ENCODE measurements at regions not wholly inside any gene's neighbourhood (a gene's known extent, or its start where the extent isn't known, plus 50 kb on each side); places are given as distances from the start of the nearest gene placed in this dataset.

GRCh38 chr7:145331076-145331475, 495.2 kb upstream of the TPK1 start:
- Histone ChIP-seq H3K27me3 (ENCODE audit: insufficient read depth, low read depth, low read length) (no peaks in the 10 kb centered on the region), H3K79me2 (replicated peaks; ENCODE audit: insufficient read depth, low read length) (no peaks in the 10 kb centered on the region), H4K20me1 (ENCODE audit: insufficient read depth) (no peaks in the 10 kb centered on the region), H3K27ac (ENCODE audit: low read length) (no peak overlapping the region), H3K36me3 (ENCODE audit: insufficient read depth, low read length) (no peaks in the 10 kb centered on the region), H3K9me2 (ENCODE audit: insufficient read depth, low read length) (no peaks in the 10 kb centered on the region), H3K9me3 (ENCODE audit: low read length) (no peaks in the 10 kb centered on the region), H3F3A (ENCODE audit: insufficient read depth, low read length, poor library complexity, severe bottlenecking) (no peaks in the 10 kb centered on the region), H3K4me2 (ENCODE audit: low read length) (no peak overlapping the region), H3K4me3 (ENCODE audit: low read length) (no peak overlapping the region), H2AFZ (ENCODE audit: low read depth, low read length) (no peak overlapping the region), H3K9ac (ENCODE audit: low read length) (no peak overlapping the region)
- TF ChIP-seq MXI1 (conservative IDR thresholded peaks at IDR 0.05; ENCODE audit: poor library complexity, severe bottlenecking) (no peak), POLR2AphosphoS5 (IDR thresholded peaks at IDR 0.05) (no peak), CTCF (IDR thresholded peaks at IDR 0.05; ENCODE audit: poor library complexity, severe bottlenecking) (no peak), EP300 (conservative IDR thresholded peaks at IDR 0.05; ENCODE audit: poor library complexity, severe bottlenecking) (no peak), SMC3 (conservative IDR thresholded peaks at IDR 0.05; ENCODE audit: poor library complexity) (no peak), TAF1 (IDR thresholded peaks at IDR 0.05; ENCODE audit: low read depth) (no peak), RAD21 (conservative IDR thresholded peaks at IDR 0.05) (no peak), REST (IDR thresholded peaks at IDR 0.05; ENCODE audit: borderline replicate concordance) (no peak), EZH2 (IDR thresholded peaks at IDR 0.05; ENCODE audit: borderline replicate concordance, insufficient read depth, low read length, poor library complexity, severe bottlenecking) (no peak)

GRCh38 chr7:145327646-145328045, 491.8 kb upstream of the TPK1 start:
- H4K20me1 ChIP-seq (ENCODE audit: insufficient read depth): no peaks in the 10 kb centered on the region
- H3K79me2 ChIP-seq (replicated peaks; ENCODE audit: insufficient read depth, low read length): no peaks in the 10 kb centered on the region
- H3K4me3 ChIP-seq (ENCODE audit: low read length): no peak overlapping the region
- no peaks in the 10 kb centered on the region for H3K27me3 ChIP-seq (ENCODE audit: insufficient read depth, low read depth, low read length)
- H3K4me2 ChIP-seq (ENCODE audit: low read length): no peak overlapping the region
- no peaks in the 10 kb centered on the region for H3F3A ChIP-seq (ENCODE audit: insufficient read depth, low read length, poor library complexity, severe bottlenecking)
- TF ChIP-seq EP300 (conservative IDR thresholded peaks at IDR 0.05; ENCODE audit: poor library complexity, severe bottlenecking) (no peak), EZH2 (IDR thresholded peaks at IDR 0.05; ENCODE audit: borderline replicate concordance, insufficient read depth, low read length, poor library complexity, severe bottlenecking) (no peak), SMC3 (conservative IDR thresholded peaks at IDR 0.05; ENCODE audit: poor library complexity) (no peak), TAF1 (IDR thresholded peaks at IDR 0.05; ENCODE audit: low read depth) (no peak), RAD21 (conservative IDR thresholded peaks at IDR 0.05) (no peak), MXI1 (conservative IDR thresholded peaks at IDR 0.05; ENCODE audit: poor library complexity, severe bottlenecking) (no peak), POLR2AphosphoS5 (IDR thresholded peaks at IDR 0.05) (no peak), CTCF (IDR thresholded peaks at IDR 0.05; ENCODE audit: poor library complexity, severe bottlenecking) (no peak)
- H3K9ac ChIP-seq (ENCODE audit: low read length): no peak overlapping the region
- no peaks in the 10 kb centered on the region for H3K9me3 ChIP-seq (ENCODE audit: low read length)
- H2AFZ ChIP-seq (ENCODE audit: low read depth, low read length): no peak overlapping the region
- no peaks in the 10 kb centered on the region for H3K36me3 ChIP-seq (ENCODE audit: insufficient read depth, low read length)
- H3K27ac ChIP-seq (ENCODE audit: low read length): no peak overlapping the region
- H3K9me2 ChIP-seq (ENCODE audit: insufficient read depth, low read length): no peaks in the 10 kb centered on the region

Data from neural cell (in vitro differentiated cells).